ENCODE measurements at regions not wholly inside any gene's neighbourhood (a gene's known extent, or its start where the extent isn't known, plus 50 kb on each side); places are given as distances from the start of the nearest gene placed in this dataset.

GRCh38 chr16:72246423-72246822, 74.5 kb upstream of the PMFBP1 start:
- no peak for TF ChIP-seq EGR1 (IDR thresholded peaks at IDR 0.05; ENCODE audit: low read depth)
- TF ChIP-seq POLR2AphosphoS5 (IDR thresholded peaks at IDR 0.05; ENCODE audit: low read depth, low read length) = no peak
- no peak for TF ChIP-seq CTCF (IDR thresholded peaks at IDR 0.05 in 2 of 3, conservative IDR thresholded peaks at IDR 0.05 in 1 of 3; ENCODE audit: borderline replicate concordance in 1 of 3, insufficient read depth in 1 of 3, low read depth in 2 of 3, low read length in 2 of 3)
- TF ChIP-seq POLR2A (IDR thresholded peaks at IDR 0.05; ENCODE audit: borderline replicate concordance, extremely low read depth, insufficient read depth, insufficient read length) = no peak
- TF ChIP-seq REST (IDR thresholded peaks at IDR 0.05; ENCODE audit: low read depth) = no peak
- no peak for TF ChIP-seq ZBTB33 (IDR thresholded peaks at IDR 0.05; ENCODE audit: extremely low read depth, insufficient replicate concordance, low read length)
- TF ChIP-seq EZH2 (IDR thresholded peaks at IDR 0.05) = no peak
- no peak for TF ChIP-seq ZFX (IDR thresholded peaks at IDR 0.05)
- no peak for TF ChIP-seq RAD21 (IDR thresholded peaks at IDR 0.05; ENCODE audit: low read depth)
- TF ChIP-seq SP1 (IDR thresholded peaks at IDR 0.05; ENCODE audit: low read depth) = no peak
- no peak for TF ChIP-seq ATF3 (IDR thresholded peaks at IDR 0.05)

Measured in HCT116 (cell line).